ENCODE measurements at regions not wholly inside any gene's neighbourhood (a gene's known extent, or its start where the extent isn't known, plus 50 kb on each side); places are given as distances from the start of the nearest gene placed in this dataset.

- H3K9me3 ChIP-seq (ENCODE audit: control extremely low read depth in 1 of 3, control insufficient read depth in 2 of 3, insufficient read depth in 1 of 3, low read length in 2 of 3), result no peaks in the 10 kb centered on the region
- WGBS (ENCODE audit: insufficient coverage), result 90% methylated on average over 8 of the region's 8 CpGs
- no peak overlapping the region for H3K4me3 ChIP-seq (ENCODE audit: control extremely low read depth in 1 of 5, extremely low read depth in 1 of 5, insufficient read depth in 1 of 5, low read depth in 2 of 5, low read length in 4 of 5)
- no peaks in the 10 kb centered on the region for H4K20me1 ChIP-seq (ENCODE audit: control insufficient read depth, insufficient read depth, low read length, poor library complexity, severe bottlenecking)
- H3K36me3 ChIP-seq (replicated peaks in 1 of 2; ENCODE audit: control extremely low read depth in 1 of 2, control insufficient read depth in 1 of 2, extremely low read depth in 1 of 2, insufficient read depth in 2 of 2, low read length in 1 of 2), result no peaks in the 10 kb centered on the region
- ChIA-PET CTCF (no interaction called here), POLR2A (no interaction called here)
- TF ChIP-seq, protein P1, sequence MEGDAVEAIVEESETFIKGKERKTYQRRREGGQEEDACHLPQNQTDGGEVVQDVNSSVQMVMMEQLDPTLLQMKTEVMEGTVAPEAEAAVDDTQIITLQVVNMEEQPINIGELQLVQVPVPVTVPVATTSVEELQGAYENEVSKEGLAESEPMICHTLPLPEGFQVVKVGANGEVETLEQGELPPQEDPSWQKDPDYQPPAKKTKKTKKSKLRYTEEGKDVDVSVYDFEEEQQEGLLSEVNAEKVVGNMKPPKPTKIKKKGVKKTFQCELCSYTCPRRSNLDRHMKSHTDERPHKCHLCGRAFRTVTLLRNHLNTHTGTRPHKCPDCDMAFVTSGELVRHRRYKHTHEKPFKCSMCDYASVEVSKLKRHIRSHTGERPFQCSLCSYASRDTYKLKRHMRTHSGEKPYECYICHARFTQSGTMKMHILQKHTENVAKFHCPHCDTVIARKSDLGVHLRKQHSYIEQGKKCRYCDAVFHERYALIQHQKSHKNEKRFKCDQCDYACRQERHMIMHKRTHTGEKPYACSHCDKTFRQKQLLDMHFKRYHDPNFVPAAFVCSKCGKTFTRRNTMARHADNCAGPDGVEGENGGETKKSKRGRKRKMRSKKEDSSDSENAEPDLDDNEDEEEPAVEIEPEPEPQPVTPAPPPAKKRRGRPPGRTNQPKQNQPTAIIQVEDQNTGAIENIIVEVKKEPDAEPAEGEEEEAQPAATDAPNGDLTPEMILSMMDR (IDR thresholded peaks at IDR 0.05), result no peak
- no peak for TF ChIP-seq EZH2 (IDR thresholded peaks at IDR 0.05; ENCODE audit: borderline replicate concordance, insufficient read depth, low read depth, low read length, poor library complexity, severe bottlenecking)
- no peak for DNase-seq
- H3K79me2 ChIP-seq (ENCODE audit: control insufficient read depth, insufficient read depth, low read length), result no peaks in the 10 kb centered on the region
- Mint-ChIP-seq H3K4me3 (no peak overlapping the region), H3K4me1 (no peaks in the 10 kb centered on the region), H3K9me3 (ENCODE audit: insufficient read depth) (no peaks in the 10 kb centered on the region), H3K27ac (no peak overlapping the region), H3K27me3 (peaks cover 4% of the 10 kb centered on the region)
- no peak for ATAC-seq (ENCODE audit: low read depth)
- H3K27me3 ChIP-seq (replicated peaks in 1 of 4; ENCODE audit: control extremely low read depth in 1 of 4, control insufficient read depth in 3 of 4, insufficient read depth in 4 of 4, low read length in 3 of 4), result no peaks in the 10 kb centered on the region
- H3K9ac ChIP-seq (ENCODE audit: low read length), result no peak overlapping the region
- no peaks in the 10 kb centered on the region for H3K4me1 ChIP-seq (ENCODE audit: control insufficient read depth in 2 of 2, insufficient read depth in 2 of 2, low read length in 2 of 2)
- no peak overlapping the region for H3K27ac ChIP-seq (ENCODE audit: low read length in 2 of 2)
- no peak overlapping the region for H2AFZ ChIP-seq (ENCODE audit: insufficient read depth, low read depth, low read length, poor library complexity, severe bottlenecking)
- no peak overlapping the region for H3K4me2 ChIP-seq (replicated peaks; ENCODE audit: low read depth, low read length, poor library complexity, severe bottlenecking)
- intact Hi-C loops (cut with micrococcal nuclease), result no loop called here
Measured at GRCh38 chr6:145116591-145117178, 618.6 kb downstream of the EPM2A start.

GRCh38 chr6:145118224-145118623 lies 617.1 kb downstream of the EPM2A start:
- H3K79me2 ChIP-seq (ENCODE audit: control insufficient read depth, insufficient read depth, low read length), result no peaks in the 10 kb centered on the region
- no peaks in the 10 kb centered on the region for H3K4me1 ChIP-seq (ENCODE audit: control insufficient read depth in 2 of 2, insufficient read depth in 2 of 2, low read length in 2 of 2)
- H3K4me3 ChIP-seq (ENCODE audit: control extremely low read depth in 1 of 5, extremely low read depth in 1 of 5, insufficient read depth in 1 of 5, low read depth in 2 of 5, low read length in 4 of 5), result no peak overlapping the region
- Mint-ChIP-seq H3K27me3 (no peaks in the 10 kb centered on the region), H3K27ac (no peak overlapping the region), H3K4me1 (no peaks in the 10 kb centered on the region), H3K9me3 (ENCODE audit: insufficient read depth) (no peaks in the 10 kb centered on the region), H3K4me3 (no peak overlapping the region)
- no peak for ATAC-seq (ENCODE audit: low read depth)
- no peak overlapping the region for H3K4me2 ChIP-seq (replicated peaks; ENCODE audit: low read depth, low read length, poor library complexity, severe bottlenecking)
- no peak overlapping the region for H2AFZ ChIP-seq (ENCODE audit: insufficient read depth, low read depth, low read length, poor library complexity, severe bottlenecking)
- TF ChIP-seq, protein P1 (IDR thresholded peaks at IDR 0.05), result no peak
- no peak for TF ChIP-seq EZH2 (IDR thresholded peaks at IDR 0.05; ENCODE audit: borderline replicate concordance, insufficient read depth, low read depth, low read length, poor library complexity, severe bottlenecking)
- intact Hi-C loops (cut with micrococcal nuclease), result no loop called here
- H3K9ac ChIP-seq (ENCODE audit: low read length), result no peak overlapping the region
- H3K27ac ChIP-seq (ENCODE audit: low read length in 2 of 2), result no peak overlapping the region
- CTCF ChIA-PET, result no interaction called here
- DNase-seq, result no peak
- no peaks in the 10 kb centered on the region for H3K36me3 ChIP-seq (replicated peaks in 1 of 2; ENCODE audit: control extremely low read depth in 1 of 2, control insufficient read depth in 1 of 2, extremely low read depth in 1 of 2, insufficient read depth in 2 of 2, low read length in 1 of 2)
- no peaks in the 10 kb centered on the region for H4K20me1 ChIP-seq (ENCODE audit: control insufficient read depth, insufficient read depth, low read length, poor library complexity, severe bottlenecking)
- H3K9me3 ChIP-seq (ENCODE audit: control extremely low read depth in 1 of 3, control insufficient read depth in 2 of 3, insufficient read depth in 1 of 3, low read length in 2 of 3), result no peaks in the 10 kb centered on the region
- POLR2A ChIA-PET, result no interaction called here
- WGBS (ENCODE audit: insufficient coverage), result no CpG with 5 or more reads among the region's 4 CpGs
- no peaks in the 10 kb centered on the region for H3K27me3 ChIP-seq (replicated peaks in 1 of 4; ENCODE audit: control extremely low read depth in 1 of 4, control insufficient read depth in 3 of 4, insufficient read depth in 4 of 4, low read length in 3 of 4)
